ENCODE measurements at regions not wholly inside any gene's neighbourhood (a gene's known extent, or its start where the extent isn't known, plus 50 kb on each side); places are given as distances from the start of the nearest gene placed in this dataset.

DNA sequence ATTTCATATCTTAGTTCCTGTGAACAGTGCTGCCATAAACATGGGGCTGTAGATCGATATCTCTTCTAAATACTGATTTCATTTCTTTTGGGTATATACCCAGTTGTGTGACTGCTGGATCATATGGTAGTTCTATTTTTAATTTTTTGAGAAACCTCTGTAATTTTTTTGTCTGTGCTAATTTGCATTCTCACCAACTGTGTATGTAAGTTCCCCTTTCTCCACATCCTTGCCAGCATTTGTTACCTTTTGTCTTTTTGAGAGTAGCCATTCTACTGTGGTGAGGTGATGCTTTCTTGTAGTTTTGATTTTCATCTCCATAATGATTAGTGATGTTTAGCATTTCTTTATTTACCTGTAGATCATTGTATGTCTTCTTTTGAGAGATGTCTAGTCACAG lies 2086.5 kb upstream of the TENM3 start:
- no peak for TF ChIP-seq CHD2 (IDR thresholded peaks at IDR 0.05; ENCODE audit: borderline replicate concordance, low read depth, low read length)
- TF ChIP-seq, protein P1, sequence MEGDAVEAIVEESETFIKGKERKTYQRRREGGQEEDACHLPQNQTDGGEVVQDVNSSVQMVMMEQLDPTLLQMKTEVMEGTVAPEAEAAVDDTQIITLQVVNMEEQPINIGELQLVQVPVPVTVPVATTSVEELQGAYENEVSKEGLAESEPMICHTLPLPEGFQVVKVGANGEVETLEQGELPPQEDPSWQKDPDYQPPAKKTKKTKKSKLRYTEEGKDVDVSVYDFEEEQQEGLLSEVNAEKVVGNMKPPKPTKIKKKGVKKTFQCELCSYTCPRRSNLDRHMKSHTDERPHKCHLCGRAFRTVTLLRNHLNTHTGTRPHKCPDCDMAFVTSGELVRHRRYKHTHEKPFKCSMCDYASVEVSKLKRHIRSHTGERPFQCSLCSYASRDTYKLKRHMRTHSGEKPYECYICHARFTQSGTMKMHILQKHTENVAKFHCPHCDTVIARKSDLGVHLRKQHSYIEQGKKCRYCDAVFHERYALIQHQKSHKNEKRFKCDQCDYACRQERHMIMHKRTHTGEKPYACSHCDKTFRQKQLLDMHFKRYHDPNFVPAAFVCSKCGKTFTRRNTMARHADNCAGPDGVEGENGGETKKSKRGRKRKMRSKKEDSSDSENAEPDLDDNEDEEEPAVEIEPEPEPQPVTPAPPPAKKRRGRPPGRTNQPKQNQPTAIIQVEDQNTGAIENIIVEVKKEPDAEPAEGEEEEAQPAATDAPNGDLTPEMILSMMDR (IDR thresholded peaks at IDR 0.05 in 2 of 3, conservative IDR thresholded peaks at IDR 0.05 in 1 of 3; ENCODE audit: control insufficient read depth in 2 of 3, extremely low read depth in 1 of 3, insufficient read depth in 1 of 3, low read depth in 3 of 3, low read length in 3 of 3) = no peak
- TF ChIP-seq SREBF1 (IDR thresholded peaks at IDR 0.05; ENCODE audit: low read length) = no peak
- TF ChIP-seq TAF1 (IDR thresholded peaks at IDR 0.05; ENCODE audit: borderline replicate concordance, low read depth, low read length) = no peak
- TF ChIP-seq EGR1 (IDR thresholded peaks at IDR 0.05; ENCODE audit: borderline replicate concordance in 1 of 2, low read depth in 2 of 2, low read length in 2 of 2) = no peak
- TF ChIP-seq FOS (IDR thresholded peaks at IDR 0.05; ENCODE audit: borderline replicate concordance, extremely low read depth, insufficient read length) = no peak
- TF ChIP-seq MTA3 (IDR thresholded peaks at IDR 0.05; ENCODE audit: borderline replicate concordance, low read length) = no peak
- TF ChIP-seq MYC (IDR thresholded peaks at IDR 0.05; ENCODE audit: insufficient read depth, insufficient read length, insufficient replicate concordance, low read length, severe bottlenecking) = no peak
- TF ChIP-seq, protein P2, sequence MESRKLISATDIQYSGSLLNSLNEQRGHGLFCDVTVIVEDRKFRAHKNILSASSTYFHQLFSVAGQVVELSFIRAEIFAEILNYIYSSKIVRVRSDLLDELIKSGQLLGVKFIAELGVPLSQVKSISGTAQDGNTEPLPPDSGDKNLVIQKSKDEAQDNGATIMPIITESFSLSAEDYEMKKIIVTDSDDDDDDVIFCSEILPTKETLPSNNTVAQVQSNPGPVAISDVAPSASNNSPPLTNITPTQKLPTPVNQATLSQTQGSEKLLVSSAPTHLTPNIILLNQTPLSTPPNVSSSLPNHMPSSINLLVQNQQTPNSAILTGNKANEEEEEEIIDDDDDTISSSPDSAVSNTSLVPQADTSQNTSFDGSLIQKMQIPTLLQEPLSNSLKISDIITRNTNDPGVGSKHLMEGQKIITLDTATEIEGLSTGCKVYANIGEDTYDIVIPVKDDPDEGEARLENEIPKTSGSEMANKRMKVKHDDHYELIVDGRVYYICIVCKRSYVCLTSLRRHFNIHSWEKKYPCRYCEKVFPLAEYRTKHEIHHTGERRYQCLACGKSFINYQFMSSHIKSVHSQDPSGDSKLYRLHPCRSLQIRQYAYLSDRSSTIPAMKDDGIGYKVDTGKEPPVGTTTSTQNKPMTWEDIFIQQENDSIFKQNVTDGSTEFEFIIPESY (IDR thresholded peaks at IDR 0.05) = no peak
- TF ChIP-seq POLR2A (IDR thresholded peaks at IDR 0.05; ENCODE audit: low read depth, low read length) = no peak
- no peak for TF ChIP-seq BMI1 (IDR thresholded peaks at IDR 0.05; ENCODE audit: borderline replicate concordance)
- TF ChIP-seq ESRRA (IDR thresholded peaks at IDR 0.05; ENCODE audit: low read length) = no peak

All from GM12878 (cell line).